GM21528 (cell line): ENCODE measurements at regions not wholly inside any gene's neighbourhood (a gene's known extent, or its start where the extent isn't known, plus 50 kb on each side); places are given as distances from the start of the nearest gene placed in this dataset.

Experiments used
- ATAC-seq: cut with Tn5 transposase; IDR thresholded peaks from one replicate; pipeline ENCODE4 v1.9.1; 2021; ENCODE audit warnings: mild to moderate bottlenecking, moderate library complexity; ENCODE audit not compliant: unreplicated experiment, low FRiP score

- ATAC-seq, result no peak
Observed at GRCh38 chr10:58968389-58968755, 208.1 kb upstream of the PHYHIPL start.

GRCh38 chr10:58969576-58969975, 206.9 kb upstream of the PHYHIPL start:
- ATAC-seq, result no peak

- no peak for ATAC-seq
Observed at GRCh38 chr10:58970160-58970915, 206.1 kb upstream of the PHYHIPL start.

GRCh38 chr10:58971211-58971610, 205.2 kb upstream of the PHYHIPL start:
- ATAC-seq, result no peak

- ATAC-seq, result no peak
Observed at GRCh38 chr10:58971796-58972491, 204.5 kb upstream of the PHYHIPL start.

GRCh38 chr10:58972576-58973234, 203.7 kb upstream of the PHYHIPL start:
- ATAC-seq, result no peak

GRCh38 chr10:58973235-58973595, 203.2 kb upstream of the PHYHIPL start:
- no peak for ATAC-seq

GRCh38 chr10:58976254-58976653, 200.2 kb upstream of the PHYHIPL start:
- no peak for ATAC-seq

GRCh38 chr10:58979711-58980110, 196.7 kb upstream of the PHYHIPL start:
- no peak for ATAC-seq

GRCh38 chr10:58980826-58981415, 195.5 kb upstream of the PHYHIPL start:
- no peak for ATAC-seq

- ATAC-seq, result no peak
Observed at GRCh38 chr10:58981846-58982245, 194.6 kb upstream of the PHYHIPL start.

- no peak for ATAC-seq
Observed at GRCh38 chr10:58982470-58983239, 193.8 kb upstream of the PHYHIPL start.

- ATAC-seq, result no peak
Observed at GRCh38 chr10:58985216-58985615, 191.2 kb upstream of the PHYHIPL start.

GRCh38 chr10:58989486-58990039, 186.9 kb upstream of the PHYHIPL start:
- ATAC-seq, result no peak

- no peak for ATAC-seq
Observed at GRCh38 chr10:58990693-58991092, 185.8 kb upstream of the PHYHIPL start.

- no peak for ATAC-seq
Observed at GRCh38 chr10:58991856-58992255, 184.6 kb upstream of the PHYHIPL start.

- ATAC-seq, result no peak
Observed at GRCh38 chr10:58992830-58993460, 183.5 kb upstream of the PHYHIPL start.

GRCh38 chr10:58993480-58994221, 182.8 kb upstream of the PHYHIPL start:
- ATAC-seq, result peak; percentile 72
